HG03175 (cell line): ENCODE measurements at regions not wholly inside any gene's neighbourhood (a gene's known extent, or its start where the extent isn't known, plus 50 kb on each side); places are given as distances from the start of the nearest gene placed in this dataset.
A peak's percentile ranks its signal among the peaks of the same experiment; 100 is the strongest.
"Not testable (repeated sequence)": the region's sequence is repeated elsewhere in the genome, so short reads cannot be mapped to it uniquely, and the experiment has no call there.

ENCODE experiments used
- ATAC-seq: cut with Tn5 transposase; IDR thresholded peaks from one replicate; pipeline ENCODE4 v1.9.1; 2021; ENCODE audit warnings: mild to moderate bottlenecking, moderate library complexity; ENCODE audit not compliant: unreplicated experiment

- ATAC-seq = no peak
These were observed 432.9 kb upstream of the ACTBL2 start for GRCh38 chr5:57915536-57915935.

GRCh38 chr5:57911438-57911837 is 428.8 kb upstream of the ACTBL2 start:
- no peak for ATAC-seq

GRCh38 chr5:57906671-57907070 is 424.1 kb upstream of the ACTBL2 start:
- ATAC-seq = no peak

- no peak for ATAC-seq
These were observed 420.8 kb upstream of the ACTBL2 start for GRCh38 chr5:57903458-57903857.

- ATAC-seq = no peak
These were observed 419.5 kb upstream of the ACTBL2 start for GRCh38 chr5:57902095-57902494.

GRCh38 chr5:57900381-57900944 is 417.9 kb upstream of the ACTBL2 start:
- ATAC-seq = no peak

GRCh38 chr5:57896576-57896975 is 414.0 kb upstream of the ACTBL2 start:
- ATAC-seq = no peak

- no peak for ATAC-seq
These were observed 413.2 kb upstream of the ACTBL2 start for GRCh38 chr5:57895766-57896165.

- ATAC-seq = no peak
These were observed 411.3 kb upstream of the ACTBL2 start for GRCh38 chr5:57893926-57894325.

- ATAC-seq = no peak
These were observed 408.8 kb upstream of the ACTBL2 start for GRCh38 chr5:57891443-57891842.

GRCh38 chr5:57889558-57889957 is 406.9 kb upstream of the ACTBL2 start:
- ATAC-seq = no peak

GRCh38 chr5:57887851-57888621 is 405.4 kb upstream of the ACTBL2 start:
- ATAC-seq = peak; percentile 43

- no peak for ATAC-seq
These were observed 401.9 kb upstream of the ACTBL2 start for GRCh38 chr5:57884346-57885102.

GRCh38 chr5:57880216-57880615 is 397.6 kb upstream of the ACTBL2 start:
- no peak for ATAC-seq

GRCh38 chr5:57878301-57878722 is 395.7 kb upstream of the ACTBL2 start:
- no peak for ATAC-seq

GRCh38 chr5:57871496-57871895 is 388.9 kb upstream of the ACTBL2 start:
- no peak for ATAC-seq

GRCh38 chr5:57870267-57870666 is 387.7 kb upstream of the ACTBL2 start:
- ATAC-seq = not testable (repeated sequence)

- ATAC-seq = no peak
These were observed 381.1 kb upstream of the ACTBL2 start for GRCh38 chr5:57863661-57864060.

- no peak for ATAC-seq
These were observed 380.3 kb upstream of the ACTBL2 start for GRCh38 chr5:57862942-57863341.

GRCh38 chr5:57862471-57862911 is 379.9 kb upstream of the ACTBL2 start:
- ATAC-seq = no peak

- ATAC-seq = no peak
These were observed 377.0 kb upstream of the ACTBL2 start for GRCh38 chr5:57859626-57860025.

- no peak for ATAC-seq
These were observed 376.3 kb upstream of the ACTBL2 start for GRCh38 chr5:57858905-57859304.
